ENCODE measurements at regions not wholly inside any gene's neighbourhood (a gene's known extent, or its start where the extent isn't known, plus 50 kb on each side); places are given as distances from the start of the nearest gene placed in this dataset.

DNA sequence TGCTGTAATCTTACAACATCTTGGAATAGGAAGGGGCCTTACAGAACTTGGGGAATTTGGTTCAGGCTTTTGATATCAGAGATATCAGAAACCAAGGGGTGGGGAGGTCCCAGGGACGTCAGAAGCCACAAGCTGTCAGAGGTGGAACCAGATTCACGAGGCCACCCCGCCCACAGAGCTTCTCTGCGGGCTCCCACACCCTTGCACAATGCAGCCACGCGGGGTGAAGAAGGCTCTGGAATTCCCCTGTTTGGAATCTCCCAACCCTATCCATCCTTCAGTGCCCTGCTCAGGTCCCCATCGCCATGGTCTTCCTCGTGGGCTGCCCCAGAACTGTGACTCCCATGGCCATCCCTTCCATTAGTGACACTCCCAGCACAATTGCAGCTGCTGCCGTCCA lies 247.1 kb upstream of the SHH start (continued):
- TF ChIP-seq, protein P1, sequence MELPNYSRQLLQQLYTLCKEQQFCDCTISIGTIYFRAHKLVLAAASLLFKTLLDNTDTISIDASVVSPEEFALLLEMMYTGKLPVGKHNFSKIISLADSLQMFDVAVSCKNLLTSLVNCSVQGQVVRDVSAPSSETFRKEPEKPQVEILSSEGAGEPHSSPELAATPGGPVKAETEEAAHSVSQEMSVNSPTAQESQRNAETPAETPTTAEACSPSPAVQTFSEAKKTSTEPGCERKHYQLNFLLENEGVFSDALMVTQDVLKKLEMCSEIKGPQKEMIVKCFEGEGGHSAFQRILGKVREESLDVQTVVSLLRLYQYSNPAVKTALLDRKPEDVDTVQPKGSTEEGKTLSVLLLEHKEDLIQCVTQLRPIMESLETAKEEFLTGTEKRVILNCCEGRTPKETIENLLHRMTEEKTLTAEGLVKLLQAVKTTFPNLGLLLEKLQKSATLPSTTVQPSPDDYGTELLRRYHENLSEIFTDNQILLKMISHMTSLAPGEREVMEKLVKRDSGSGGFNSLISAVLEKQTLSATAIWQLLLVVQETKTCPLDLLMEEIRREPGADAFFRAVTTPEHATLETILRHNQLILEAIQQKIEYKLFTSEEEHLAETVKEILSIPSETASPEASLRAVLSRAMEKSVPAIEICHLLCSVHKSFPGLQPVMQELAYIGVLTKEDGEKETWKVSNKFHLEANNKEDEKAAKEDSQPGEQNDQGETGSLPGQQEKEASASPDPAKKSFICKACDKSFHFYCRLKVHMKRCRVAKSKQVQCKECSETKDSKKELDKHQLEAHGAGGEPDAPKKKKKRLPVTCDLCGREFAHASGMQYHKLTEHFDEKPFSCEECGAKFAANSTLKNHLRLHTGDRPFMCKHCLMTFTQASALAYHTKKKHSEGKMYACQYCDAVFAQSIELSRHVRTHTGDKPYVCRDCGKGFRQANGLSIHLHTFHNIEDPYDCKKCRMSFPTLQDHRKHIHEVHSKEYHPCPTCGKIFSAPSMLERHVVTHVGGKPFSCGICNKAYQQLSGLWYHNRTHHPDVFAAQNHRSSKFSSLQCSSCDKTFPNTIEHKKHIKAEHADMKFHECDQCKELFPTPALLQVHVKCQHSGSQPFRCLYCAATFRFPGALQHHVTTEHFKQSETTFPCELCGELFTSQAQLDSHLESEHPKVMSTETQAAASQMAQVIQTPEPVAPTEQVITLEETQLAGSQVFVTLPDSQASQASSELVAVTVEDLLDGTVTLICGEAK (IDR thresholded peaks at IDR 0.05) = no peak
- TF ChIP-seq, protein P1 (CRISPR knock-in tag; IDR thresholded peaks at IDR 0.05) = no peak
- TF ChIP-seq, protein P2, sequence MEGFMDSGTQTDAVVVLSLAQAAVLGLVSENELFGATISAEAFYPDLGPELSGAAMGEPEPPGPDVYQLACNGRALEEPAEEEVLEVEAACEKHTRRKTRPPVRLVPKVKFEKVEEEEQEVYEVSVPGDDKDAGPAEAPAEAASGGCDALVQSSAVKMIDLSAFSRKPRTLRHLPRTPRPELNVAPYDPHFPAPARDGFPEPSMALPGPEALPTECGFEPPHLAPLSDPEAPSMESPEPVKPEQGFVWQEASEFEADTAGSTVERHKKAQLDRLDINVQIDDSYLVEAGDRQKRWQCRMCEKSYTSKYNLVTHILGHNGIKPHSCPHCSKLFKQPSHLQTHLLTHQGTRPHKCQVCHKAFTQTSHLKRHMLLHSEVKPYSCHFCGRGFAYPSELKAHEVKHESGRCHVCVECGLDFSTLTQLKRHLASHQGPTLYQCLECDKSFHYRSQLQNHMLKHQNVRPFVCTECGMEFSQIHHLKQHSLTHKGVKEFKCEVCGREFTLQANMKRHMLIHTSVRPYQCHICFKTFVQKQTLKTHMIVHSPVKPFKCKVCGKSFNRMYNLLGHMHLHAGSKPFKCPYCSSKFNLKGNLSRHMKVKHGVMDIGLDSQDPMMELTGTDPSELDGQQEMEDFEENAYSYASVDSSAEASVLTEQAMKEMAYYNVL (CRISPR knock-in tag; IDR thresholded peaks at IDR 0.05; ENCODE audit: borderline replicate concordance) = no peak
- TF ChIP-seq, protein P3, sequence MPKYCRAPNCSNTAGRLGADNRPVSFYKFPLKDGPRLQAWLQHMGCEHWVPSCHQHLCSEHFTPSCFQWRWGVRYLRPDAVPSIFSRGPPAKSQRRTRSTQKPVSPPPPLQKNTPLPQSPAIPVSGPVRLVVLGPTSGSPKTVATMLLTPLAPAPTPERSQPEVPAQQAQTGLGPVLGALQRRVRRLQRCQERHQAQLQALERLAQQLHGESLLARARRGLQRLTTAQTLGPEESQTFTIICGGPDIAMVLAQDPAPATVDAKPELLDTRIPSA (CRISPR knock-in tag; IDR thresholded peaks at IDR 0.05; ENCODE audit: borderline replicate concordance) = no peak

All from HepG2 (cell line).